SK-N-SH treated with all-trans-retinoic acid at 6 μM for 48 hours (cell line): ENCODE measurements at regions not wholly inside any gene's neighbourhood (a gene's known extent, or its start where the extent isn't known, plus 50 kb on each side); places are given as distances from the start of the nearest gene placed in this dataset.

ENCODE experiments used
- ARNTL ChIP-seq: fragments of 450-650 bp; formaldehyde crosslinking; IDR thresholded peaks from 2 replicates; pipeline ENCODE4 v1.5.0; 2020; ENCODE audit warnings: low read depth, mild to moderate bottlenecking, moderate library complexity, borderline replicate concordance
- CSDC2 ChIP-seq: fragments of 250-450 bp; sonication (Bioruptor Pico); IDR thresholded peaks from 2 replicates; pipeline ENCODE4 v1.5.0; 2020; ENCODE audit warnings: mild to moderate bottlenecking, moderate library complexity
- PATZ1 ChIP-seq: fragments of 250-450 bp; sonication (Bioruptor Pico); IDR thresholded peaks from 2 replicates; pipeline ENCODE4 v1.8.0; 2020; ENCODE audit warnings: mild to moderate bottlenecking, moderate library complexity, borderline replicate concordance
- POU6F1 ChIP-seq: fragments of 250-450 bp; sonication (Bioruptor Pico); IDR thresholded peaks from 2 replicates; pipeline ENCODE4 v1.8.0; 2021; ENCODE audit warnings: low read depth, mild to moderate bottlenecking, moderate library complexity, borderline replicate concordance
- RARB ChIP-seq: fragments of 250-450 bp; sonication (Bioruptor Pico); IDR thresholded peaks from 2 replicates; pipeline ENCODE4 v1.8.0; 2021; ENCODE audit warnings: mild to moderate bottlenecking, moderate library complexity
- TCF4 ChIP-seq: fragments of 250-450 bp; sonication (Bioruptor Pico); IDR thresholded peaks from 2 replicates; pipeline ENCODE4 v1.8.0; 2021; ENCODE audit warnings: mild to moderate bottlenecking, moderate library complexity, borderline replicate concordance
- ZC3H10 ChIP-seq: fragments of 250-450 bp; sonication (Bioruptor Pico); IDR thresholded peaks from 2 replicates; pipeline ENCODE4 v1.5.1; 2021; ENCODE audit warnings: mild to moderate bottlenecking, moderate library complexity
- ZFP30 ChIP-seq: fragments of 450-650 bp; formaldehyde crosslinking; IDR thresholded peaks from 2 replicates; pipeline ENCODE4 v1.5.0; 2022; ENCODE audit warnings: mild to moderate bottlenecking, moderate library complexity

GRCh38 chr11:33633251-33634003 lies 67.2 kb downstream of the C11orf91 start:
- TF ChIP-seq RARB (CRISPR knock-in tag) = no peak
- TF ChIP-seq POU6F1 (CRISPR knock-in tag) = no peak
- TF ChIP-seq ZFP30 (CRISPR knock-in tag) = no peak
- TF ChIP-seq ARNTL (CRISPR knock-in tag) = no peak
- no peak for TF ChIP-seq PATZ1 (CRISPR knock-in tag)
- no peak for TF ChIP-seq ZC3H10 (CRISPR knock-in tag)
- no peak for TF ChIP-seq TCF4 (CRISPR knock-in tag)
- no peak for TF ChIP-seq CSDC2 (CRISPR knock-in tag)
